Type B pancreatic cell (in vitro differentiated cells): ENCODE measurements at regions not wholly inside any gene's neighbourhood (a gene's known extent, or its start where the extent isn't known, plus 50 kb on each side); places are given as distances from the start of the nearest gene placed in this dataset.

ENCODE experiments used
- DNase-seq: peaks from one replicate; pipeline ENCODE4 v3.0.0; 2021; ENCODE audit warnings: mixed read lengths; ENCODE audit not compliant: unreplicated experiment; ENCODE audit errors: extremely low spot score
- H3K27ac Mint-ChIP-seq: 2 replicates; pipeline ENCODE4 v1.8.0; 2021; ENCODE audit warnings: mild to moderate bottlenecking, mixed read lengths
- H3K27me3 Mint-ChIP-seq: 2 replicates; pipeline ENCODE4 v1.8.0; 2021; ENCODE audit warnings: mixed read lengths
- H3K36me3 Mint-ChIP-seq: 2 replicates; pipeline ENCODE4 v1.8.0; 2021; ENCODE audit warnings: mixed read lengths
- H3K4me1 Mint-ChIP-seq: one replicate; pipeline ENCODE4 v1.8.0; 2021; ENCODE audit warnings: mixed read lengths; ENCODE audit not compliant: unreplicated experiment
- H3K4me3 Mint-ChIP-seq: 2 replicates; pipeline ENCODE4 v1.8.0; 2021; ENCODE audit warnings: mild to moderate bottlenecking, mixed read lengths
- H3K9me3 Mint-ChIP-seq: 2 replicates; pipeline ENCODE4 v1.8.0; 2021; ENCODE audit warnings: mixed read lengths
- CTCF ChIP-seq: fragments of 200-600 bp; sonication (generic); conservative IDR thresholded peaks from 2 replicates; pipeline ENCODE4 v1.5.0; 2021; ENCODE audit warnings: antibody characterized with exemption, mild to moderate bottlenecking

GRCh38 chr9:550333-550732 lies 291.2 kb upstream of the DMRT1 start:
- peaks cover 4% of the 10 kb centered on the region for H3K36me3 Mint-ChIP-seq
- no peak for DNase-seq
- no peak overlapping the region for H3K27ac Mint-ChIP-seq
- TF ChIP-seq CTCF = no peak
- no peak overlapping the region for H3K4me3 Mint-ChIP-seq
- H3K4me1 Mint-ChIP-seq = peaks cover 38% of the 10 kb centered on the region
- H3K9me3 Mint-ChIP-seq = no peaks in the 10 kb centered on the region
- no peaks in the 10 kb centered on the region for H3K27me3 Mint-ChIP-seq

- Mint-ChIP-seq H3K4me1 (peaks cover 24% of the 10 kb centered on the region), H3K36me3 (peaks cover 4% of the 10 kb centered on the region), H3K4me3 (no peak overlapping the region), H3K9me3 (no peaks in the 10 kb centered on the region), H3K27me3 (no peaks in the 10 kb centered on the region), H3K27ac (no peak overlapping the region)
- TF ChIP-seq CTCF = no peak
- DNase-seq = no peak
Measured at GRCh38 chr9:551986-552929, 289.2 kb upstream of the DMRT1 start.

- no peak for DNase-seq
- no peak overlapping the region for H3K27ac Mint-ChIP-seq
- TF ChIP-seq CTCF = no peak
- peaks cover 24% of the 10 kb centered on the region for H3K4me1 Mint-ChIP-seq
- H3K27me3 Mint-ChIP-seq = no peaks in the 10 kb centered on the region
- H3K4me3 Mint-ChIP-seq = no peak overlapping the region
- peaks cover 4% of the 10 kb centered on the region for H3K36me3 Mint-ChIP-seq
- no peaks in the 10 kb centered on the region for H3K9me3 Mint-ChIP-seq
Measured at GRCh38 chr9:555493-555892, 286.0 kb upstream of the DMRT1 start.

- H3K9me3 Mint-ChIP-seq = no peaks in the 10 kb centered on the region
- DNase-seq = no peak
Measured at GRCh38 chr9:556199-556598, 285.3 kb upstream of the DMRT1 start.

GRCh38 chr9:556675-557074 lies 284.8 kb upstream of the DMRT1 start:
- DNase-seq = no peak
- Mint-ChIP-seq H3K27ac (no peak overlapping the region), H3K9me3 (no peaks in the 10 kb centered on the region), H3K4me1 (peaks cover 24% of the 10 kb centered on the region), H3K27me3 (no peaks in the 10 kb centered on the region), H3K4me3 (no peak overlapping the region), H3K36me3 (peaks cover 4% of the 10 kb centered on the region)
- no peak for TF ChIP-seq CTCF

More at GRCh38 chr9:556199-556598, 285.3 kb upstream of the DMRT1 start:
- Mint-ChIP-seq H3K36me3 (peaks cover 4% of the 10 kb centered on the region), H3K27me3 (no peaks in the 10 kb centered on the region), H3K4me3 (no peak overlapping the region), H3K4me1 (peaks cover 23% of the 10 kb centered on the region), H3K27ac (no peak overlapping the region)
- TF ChIP-seq CTCF = no peak
